ENCODE measurements at regions not wholly inside any gene's neighbourhood (a gene's known extent, or its start where the extent isn't known, plus 50 kb on each side); places are given as distances from the start of the nearest gene placed in this dataset.
"Not testable (repeated sequence)": the region's sequence is repeated elsewhere in the genome, so short reads cannot be mapped to it uniquely, and the experiment has no call there.

DNA sequence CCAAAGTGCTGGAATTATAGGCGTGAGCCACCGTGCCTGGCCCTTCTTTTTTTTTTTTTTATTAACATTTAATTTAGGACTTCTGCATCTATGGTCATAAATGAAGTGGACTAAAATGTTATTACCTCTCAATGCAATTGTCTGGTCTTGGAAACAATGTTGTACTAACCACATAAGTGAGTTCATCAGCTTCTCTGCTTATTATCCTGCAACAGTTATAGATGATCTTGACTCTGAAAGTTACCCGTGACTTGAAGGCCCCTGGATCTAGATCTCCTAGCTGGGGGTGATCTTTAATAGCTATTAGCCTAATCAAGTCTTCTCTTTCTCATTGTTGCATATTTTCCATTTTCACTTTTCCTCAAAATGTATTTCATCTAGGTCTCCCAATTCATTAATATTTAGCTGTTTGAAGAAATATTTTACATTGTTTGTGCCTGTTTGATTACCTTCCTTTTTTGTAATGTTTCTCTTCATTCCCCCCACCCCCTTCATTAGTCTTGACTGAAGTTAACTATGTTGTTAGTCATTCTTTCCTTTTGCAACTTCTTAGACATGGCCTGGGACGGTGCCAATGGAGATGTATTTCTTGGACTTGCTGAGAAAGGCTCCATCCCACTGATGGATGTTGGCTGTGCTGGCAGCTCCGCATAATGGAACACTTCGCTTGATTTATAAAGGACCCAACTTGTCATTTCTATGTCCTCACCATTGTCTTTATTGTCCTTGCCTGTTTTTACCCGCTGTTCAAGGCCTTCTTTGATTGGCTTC lies 141.6 kb upstream of the RIOK3 start:
- peak; percentile 71 for DNase-seq (ENCODE audit: low spot score)

DNA sequence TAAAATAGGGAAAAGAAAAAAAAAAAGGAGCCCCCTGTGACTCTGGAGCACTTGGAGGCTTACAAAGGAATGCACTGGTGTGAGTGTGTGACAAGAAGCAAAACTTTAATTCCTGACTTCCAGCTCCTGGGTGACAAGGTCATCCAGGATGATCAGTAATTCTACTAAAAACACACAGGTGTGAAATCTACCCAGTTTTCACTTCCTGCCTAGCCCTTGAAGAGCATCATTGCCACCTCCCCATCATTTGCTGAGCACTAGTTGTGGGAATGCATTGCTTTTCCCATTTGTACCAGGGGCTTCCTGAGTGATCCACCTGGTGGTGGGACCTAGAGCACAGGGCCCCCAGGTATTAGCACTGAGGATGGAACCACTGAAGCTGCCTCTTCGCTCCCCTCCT lies 139.7 kb upstream of the RIOK3 start:
- no peak for DNase-seq (ENCODE audit: low spot score)

DNA sequence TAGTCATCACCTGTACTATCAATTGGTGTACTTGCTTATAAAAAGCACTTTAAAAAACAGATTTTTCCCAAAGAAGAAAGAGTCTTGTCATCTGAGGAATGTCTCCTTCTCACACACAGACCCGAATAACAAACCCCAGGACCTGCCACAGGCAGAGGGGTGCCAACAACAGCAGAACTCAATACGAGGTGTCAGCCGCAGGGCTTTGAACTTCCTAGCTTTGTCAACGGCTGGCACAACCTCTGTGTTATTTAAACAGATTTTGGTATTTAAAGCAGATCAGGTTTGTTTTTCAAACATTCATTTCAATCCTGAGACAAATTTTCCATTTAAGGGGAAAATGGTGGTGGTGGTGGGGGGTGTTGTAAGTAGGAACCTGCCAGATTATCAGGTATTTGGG lies 138.4 kb upstream of the RIOK3 start:
- DNase-seq (ENCODE audit: low spot score): no peak

DNA sequence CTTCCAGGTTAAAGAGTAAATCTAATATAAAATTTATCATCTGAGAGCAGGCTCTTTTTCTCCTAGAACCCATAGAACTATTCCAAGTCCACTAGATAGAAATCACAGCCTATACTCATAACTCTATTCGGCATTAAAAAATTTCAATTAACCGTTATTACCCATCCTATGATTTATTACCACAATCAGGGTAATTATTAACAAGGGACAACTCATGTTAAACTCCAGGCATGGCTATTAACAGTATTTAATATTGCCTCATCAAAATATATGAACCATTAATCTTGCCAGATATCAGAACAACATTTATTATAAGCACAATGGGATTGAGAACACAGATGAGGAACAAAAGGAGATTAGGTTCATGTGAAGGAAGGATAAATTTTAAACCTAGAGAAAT lies 136.8 kb upstream of the RIOK3 start:
- DNase-seq (ENCODE audit: low spot score): no peak

DNA sequence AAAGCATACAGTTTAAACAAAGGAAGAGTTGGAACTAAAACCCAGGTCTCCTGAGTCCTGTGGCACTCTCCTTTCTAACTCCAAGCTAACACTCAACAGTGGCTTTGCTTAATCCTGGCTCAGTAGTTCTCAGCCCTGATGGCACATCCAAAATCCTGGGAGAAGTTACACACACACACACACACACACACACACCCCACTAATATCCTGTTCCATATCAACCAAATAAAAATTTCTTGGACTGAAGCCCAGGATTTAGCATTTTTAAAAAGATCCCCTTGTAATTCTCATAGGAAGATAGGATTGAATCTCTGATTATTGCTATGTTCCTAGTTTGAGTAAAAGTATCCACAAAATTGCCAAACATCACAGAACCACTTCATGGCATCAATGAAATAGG lies 136.1 kb upstream of the RIOK3 start:
- DNase-seq (ENCODE audit: low spot score): no peak

DNA sequence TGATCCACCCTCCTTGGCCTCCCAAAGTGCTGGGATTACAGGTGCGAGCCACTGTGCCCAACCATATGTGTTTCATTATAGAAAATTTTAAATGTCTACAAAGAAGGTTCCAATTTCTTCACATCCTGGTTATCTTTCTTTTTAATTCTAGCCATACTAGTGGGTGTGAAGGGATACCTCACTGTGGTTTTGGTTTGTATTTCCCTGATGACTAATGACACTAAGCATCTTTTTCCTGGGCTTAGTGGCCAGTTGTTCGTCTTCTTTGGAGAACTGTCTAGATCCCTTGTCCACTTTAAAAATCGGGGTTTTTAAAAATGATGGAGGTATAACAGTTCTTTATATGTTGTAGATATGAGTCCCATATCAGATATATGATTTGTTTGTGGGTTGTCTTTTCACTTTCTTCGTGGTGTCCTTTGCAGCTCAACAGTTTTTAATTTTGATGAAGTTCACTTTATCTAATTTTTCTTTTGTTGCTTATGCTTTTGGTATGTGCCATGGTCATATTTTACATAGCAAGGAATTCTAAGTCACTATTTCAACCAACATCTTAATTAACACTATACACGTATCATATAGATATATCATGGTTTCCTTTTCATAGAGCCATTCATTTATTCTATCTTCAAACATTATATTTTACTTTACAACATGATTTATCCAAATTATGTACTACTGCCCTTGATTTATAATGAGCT lies 135.0 kb upstream of the RIOK3 start:
- DNase-seq (ENCODE audit: low spot score): peak; percentile 66

DNA sequence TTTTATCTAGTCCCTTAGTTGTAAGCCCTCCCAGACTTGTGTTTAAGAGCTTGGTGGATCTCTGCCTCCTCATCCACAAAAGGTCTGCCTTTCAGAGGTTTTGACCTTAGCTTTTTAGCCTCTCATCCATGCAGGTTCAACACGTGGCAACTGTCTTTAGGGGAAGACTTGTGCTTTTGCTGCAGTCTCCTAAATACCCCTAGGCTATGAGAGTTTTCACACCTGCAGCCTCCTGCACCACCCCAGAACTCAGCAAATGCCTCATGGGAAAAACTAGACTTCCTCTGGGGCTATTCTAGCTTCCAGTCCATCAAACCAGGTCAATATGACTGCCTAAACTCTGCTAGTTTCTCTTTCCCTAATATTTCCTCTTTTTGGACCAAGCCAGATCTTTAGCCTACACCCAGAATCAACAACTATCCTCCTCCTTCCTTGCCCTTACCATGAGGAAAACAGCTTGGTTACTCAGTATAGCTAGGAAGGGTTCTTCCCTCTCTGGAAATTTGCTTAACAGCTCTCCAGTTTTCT lies 132.3 kb upstream of the RIOK3 start:
- no peak for DNase-seq (ENCODE audit: low spot score)

DNA sequence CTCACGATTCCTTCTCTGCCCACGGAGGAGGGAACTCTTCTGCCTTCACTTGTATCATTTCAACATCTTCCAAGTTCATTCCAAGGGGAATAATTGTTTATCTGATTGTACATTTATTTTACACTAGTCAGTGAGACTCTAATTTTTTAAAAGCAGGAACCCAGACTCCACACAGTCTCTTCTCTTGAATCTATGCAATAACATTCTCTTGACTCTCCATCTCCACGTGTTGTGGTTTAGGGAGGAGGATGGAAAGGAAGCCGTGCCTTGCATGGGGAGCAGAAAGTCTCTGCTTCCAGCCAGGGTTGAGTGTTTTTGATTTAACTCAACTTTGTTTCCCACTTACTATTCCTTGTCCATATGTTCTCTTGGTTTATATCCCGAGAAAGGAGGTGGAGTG lies 131.1 kb upstream of the RIOK3 start:
- DNase-seq (ENCODE audit: low spot score): no peak

DNA sequence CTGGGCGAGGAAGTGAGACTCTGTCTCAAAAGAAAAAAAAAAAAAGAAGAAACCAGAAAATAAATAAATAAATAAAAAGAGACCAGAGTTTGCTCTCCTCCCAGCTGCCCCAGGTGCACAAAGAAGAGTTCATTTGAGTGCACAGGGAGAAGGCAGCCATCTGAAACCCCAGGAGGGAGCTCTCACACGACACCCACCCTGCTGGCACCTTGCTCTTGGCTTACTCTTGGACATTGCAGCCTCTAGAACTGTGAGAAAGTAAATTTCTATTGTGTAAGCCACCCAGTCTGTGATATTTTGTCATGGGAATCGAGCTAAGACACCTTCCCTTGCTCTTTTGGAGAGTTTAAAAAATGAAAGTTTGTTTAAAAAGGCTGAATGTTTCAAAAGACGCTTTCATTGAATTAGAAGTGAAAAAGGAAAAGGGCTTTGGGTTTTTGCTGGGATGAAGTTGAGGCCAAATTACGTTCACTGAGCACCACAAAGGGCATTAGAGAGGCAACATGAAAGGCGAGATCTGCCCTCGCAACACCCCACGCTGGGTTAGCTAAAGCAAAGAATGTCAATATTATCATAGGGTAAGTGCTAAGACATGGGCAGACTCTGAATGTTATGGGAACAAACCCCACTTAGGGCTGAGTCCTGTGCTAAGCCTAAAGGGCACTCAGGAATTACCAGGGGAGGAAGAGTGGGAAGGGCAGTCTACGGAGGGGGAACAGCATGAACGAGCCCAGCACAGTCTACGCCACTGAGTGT lies 128.9 kb upstream of the RIOK3 start:
- no peak for DNase-seq (ENCODE audit: low spot score)

DNA sequence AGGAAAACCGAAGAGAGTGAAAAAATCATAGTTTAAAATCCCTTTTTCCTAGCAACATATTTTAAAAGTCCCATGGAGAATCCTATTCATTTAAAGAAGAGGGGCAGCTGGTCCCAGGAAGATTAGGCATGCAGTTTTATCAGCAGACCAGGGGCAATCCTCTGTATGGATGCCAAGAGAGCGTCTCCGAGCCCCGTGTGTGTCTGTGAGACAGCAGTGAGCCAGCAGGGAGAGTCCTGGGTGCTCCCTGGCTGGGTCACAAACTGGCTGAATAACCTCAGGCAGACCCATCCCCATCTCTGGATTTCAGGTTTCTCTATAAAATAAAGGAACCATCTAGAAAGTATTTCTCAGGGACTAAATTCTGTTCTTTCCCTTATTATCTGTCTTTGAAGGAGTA lies 128.2 kb upstream of the RIOK3 start:
- DNase-seq (ENCODE audit: low spot score): no peak

DNA sequence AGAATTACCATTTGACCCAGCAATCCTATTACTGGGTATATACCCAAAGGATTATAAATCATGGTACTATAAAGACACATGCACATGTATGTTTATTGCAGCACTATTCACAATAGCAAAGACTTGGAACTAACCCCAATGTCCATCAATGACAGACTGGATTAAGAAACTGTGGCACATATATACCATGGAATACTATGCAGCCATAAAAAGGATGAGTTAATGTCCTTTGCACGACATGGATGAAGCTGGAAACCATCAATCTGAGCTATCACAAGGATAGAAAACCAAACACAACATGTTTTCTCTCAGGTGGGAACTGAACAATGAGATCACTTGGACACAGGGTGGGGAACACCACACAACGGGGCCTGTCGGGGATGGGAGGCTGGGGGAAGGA lies 123.4 kb upstream of the RIOK3 start:
- DNase-seq (ENCODE audit: low spot score): not testable (repeated sequence)

DNA sequence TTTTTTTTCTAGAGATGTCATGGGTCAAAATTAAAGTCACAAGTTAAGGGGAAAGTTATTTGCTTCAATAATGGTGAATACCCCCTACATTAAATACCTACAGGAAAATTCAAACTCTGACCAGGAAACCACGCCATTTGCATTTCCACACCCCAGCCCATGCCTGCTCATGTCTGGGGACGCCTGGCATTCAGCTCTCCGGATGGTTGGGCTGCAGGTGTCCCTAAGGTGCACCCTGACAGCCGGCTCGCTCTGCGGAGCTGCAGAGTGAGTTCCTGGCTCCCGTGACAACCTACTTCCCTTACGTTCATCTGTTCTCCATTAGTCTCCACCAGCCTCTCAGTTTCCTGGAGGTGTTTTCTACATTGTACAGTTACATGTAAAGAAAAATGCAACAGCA lies 122.7 kb upstream of the RIOK3 start:
- no peak for DNase-seq (ENCODE audit: low spot score)

DNA sequence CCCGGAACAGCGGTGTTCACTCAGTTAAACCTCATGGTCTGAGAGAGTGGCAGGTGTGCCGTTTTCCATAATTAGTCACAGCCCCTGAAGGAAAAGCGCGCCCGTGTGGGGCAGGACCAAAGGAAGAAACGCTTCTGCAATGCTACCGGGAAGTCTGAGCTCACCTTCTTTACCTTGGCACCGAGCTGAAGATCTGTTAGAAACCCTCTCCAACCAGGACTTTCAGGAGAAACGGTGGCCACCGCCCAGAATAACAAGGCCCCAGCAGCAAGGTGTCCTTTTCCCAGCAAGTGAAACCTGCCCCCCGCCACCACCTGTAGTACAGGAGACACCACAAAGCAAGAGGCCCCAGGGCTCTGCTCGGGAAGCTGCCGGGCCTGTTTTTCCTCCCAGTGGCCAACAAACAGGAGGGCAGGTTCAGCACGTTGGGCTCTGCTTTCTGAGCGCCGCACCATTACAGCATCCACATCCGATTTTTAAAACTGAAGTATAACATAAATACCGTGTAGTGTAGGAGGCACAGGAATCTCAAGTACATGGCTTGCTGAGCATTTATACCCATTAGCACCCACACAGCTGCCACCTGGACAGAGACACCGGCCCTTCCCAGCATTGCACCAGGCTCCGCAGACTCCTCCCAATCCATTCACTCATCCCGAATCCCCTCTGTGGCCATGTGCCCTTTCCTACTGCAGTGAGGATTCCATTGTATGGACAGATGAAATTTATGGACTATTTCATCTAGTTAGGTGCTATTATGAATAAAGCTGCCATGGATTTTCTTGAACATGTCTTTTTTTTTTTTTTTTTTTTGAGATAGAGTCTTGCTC lies 121.8 kb upstream of the RIOK3 start:
- no peak for DNase-seq (ENCODE audit: low spot score)

DNA sequence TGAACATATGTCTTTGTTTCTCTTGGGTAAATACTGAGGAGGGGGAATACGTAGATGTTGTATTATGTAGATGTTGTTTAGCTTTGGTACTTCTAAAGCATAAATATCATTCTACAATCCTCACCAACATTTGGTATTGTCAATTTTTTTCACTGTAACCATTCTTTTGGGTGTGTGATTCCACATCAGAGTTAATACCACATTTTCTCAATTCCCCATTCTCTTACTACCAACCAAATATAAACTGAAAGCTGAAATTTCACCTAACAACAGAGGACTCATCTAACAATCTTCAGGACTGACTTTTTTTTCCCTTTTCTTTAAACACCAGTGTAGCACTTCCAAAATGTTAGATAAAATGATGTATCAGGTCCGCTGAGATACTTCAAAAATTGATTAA lies 120.7 kb upstream of the RIOK3 start:
- DNase-seq (ENCODE audit: low spot score): no peak

DNA sequence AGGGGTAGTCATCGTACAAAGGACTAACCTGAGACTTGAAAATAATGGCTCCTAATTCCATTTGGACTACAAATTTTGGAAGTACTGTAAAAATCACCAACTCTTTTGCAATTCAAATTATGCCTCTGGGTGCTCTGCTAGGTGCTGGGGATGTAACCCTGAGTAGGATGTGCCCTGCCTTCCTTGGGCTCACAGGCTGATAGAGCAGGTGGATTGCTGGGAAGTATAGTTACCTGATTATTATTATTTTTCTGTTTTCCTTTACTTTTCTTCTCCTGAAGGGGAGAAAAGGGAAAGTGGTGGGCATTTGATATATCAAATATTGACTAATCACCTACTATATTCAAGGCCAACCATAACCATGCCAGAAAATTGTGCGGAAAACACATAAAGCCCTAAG lies 119.3 kb upstream of the RIOK3 start:
- no peak for DNase-seq (ENCODE audit: low spot score)

DNA sequence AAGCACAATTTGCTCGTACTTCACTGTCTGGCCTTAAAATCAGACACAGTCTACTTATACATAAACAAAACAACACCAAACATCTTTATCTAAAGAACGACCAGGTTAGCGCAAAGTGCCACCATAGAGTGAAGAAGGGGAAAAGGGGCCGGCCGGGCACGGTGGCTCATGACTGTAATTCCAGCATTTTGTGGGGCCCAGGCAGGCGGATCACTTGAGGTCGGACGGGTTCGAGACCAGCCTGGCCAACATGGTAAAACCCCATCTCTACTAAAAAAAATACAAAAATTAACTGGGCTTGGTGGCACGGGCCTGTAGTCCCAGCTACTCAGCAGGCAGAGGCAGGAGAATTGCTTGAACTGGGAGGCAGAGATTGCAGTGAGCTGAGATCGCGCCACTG lies 118.5 kb upstream of the RIOK3 start:
- DNase-seq (ENCODE audit: low spot score): no peak

DNA sequence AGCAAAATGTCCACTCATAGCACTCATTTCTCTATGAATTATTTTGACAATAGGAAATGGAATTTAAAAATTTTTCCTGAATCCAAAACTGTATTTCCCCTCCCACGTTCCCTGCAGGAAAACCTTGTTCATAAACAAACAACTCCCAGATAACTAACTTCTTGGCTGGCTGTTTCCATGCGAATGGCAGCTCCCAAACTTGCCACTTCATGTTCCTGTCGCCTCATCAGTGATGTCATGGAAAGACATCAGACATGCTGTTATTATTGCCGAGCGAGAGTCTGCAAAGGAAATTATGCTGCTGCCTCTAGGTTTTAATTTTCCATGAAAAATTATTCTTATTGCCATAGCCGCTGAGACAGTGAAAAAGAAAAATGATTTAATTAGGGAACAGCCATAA lies 117.0 kb upstream of the RIOK3 start:
- DNase-seq (ENCODE audit: low spot score): no peak

DNA sequence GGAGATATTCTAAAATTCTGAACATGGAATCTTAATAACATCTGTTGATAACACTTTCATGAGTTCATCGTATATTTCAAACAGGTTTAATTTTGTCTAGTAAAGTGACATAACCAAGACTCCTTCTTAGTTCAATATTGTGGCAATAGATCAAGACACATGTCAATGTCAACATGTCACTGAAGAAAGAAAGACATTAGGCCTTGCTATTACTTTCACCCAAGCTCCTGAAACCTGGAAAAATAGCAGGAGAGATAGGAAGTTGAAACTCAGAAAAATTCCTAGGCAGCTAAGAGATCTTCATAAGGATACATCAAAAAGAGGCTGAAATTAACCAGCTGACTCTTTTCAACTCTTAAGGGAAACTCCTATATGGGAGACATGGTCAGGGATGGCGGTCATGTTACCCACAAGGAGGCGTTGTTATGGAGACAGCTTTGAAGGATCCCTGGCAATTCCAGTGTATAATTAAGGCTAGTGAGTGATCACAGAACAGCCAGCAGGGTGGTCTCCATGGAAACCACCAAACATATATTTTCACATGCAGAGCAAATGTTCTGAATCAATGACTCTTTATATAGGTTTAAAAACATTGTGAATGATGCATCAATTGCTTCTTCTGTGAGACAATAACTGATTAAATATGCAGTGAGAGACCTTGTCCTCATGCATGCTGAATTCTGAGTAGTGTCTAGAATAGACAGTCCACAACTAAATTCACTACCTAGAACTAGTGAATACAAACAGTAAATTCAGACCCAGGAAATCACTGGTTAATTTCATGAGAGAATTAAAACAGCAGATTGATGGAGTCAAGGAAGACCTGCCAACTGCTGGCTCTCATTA lies 115.3 kb upstream of the RIOK3 start:
- no peak for DNase-seq (ENCODE audit: low spot score)

DNA sequence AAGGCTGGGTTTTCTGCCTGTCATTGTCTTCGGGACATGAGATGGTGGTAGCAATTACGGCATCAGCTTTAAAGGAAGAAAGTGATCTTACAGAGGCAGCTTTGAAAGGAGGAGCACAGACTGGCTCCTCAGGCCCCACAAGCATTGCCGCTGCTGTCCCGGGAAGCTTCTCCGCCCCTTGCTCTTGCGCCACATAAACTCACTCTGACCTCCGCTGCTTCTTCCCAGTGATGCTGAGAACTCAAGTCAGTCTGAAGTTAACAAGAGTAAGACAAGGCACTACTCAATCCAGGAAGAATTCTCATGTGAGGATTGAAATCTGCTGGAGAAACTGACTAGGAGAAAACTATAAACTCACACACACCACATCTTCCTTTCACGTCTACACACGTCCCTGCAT lies 112.4 kb upstream of the RIOK3 start:
- no peak for DNase-seq (ENCODE audit: low spot score)

DNA sequence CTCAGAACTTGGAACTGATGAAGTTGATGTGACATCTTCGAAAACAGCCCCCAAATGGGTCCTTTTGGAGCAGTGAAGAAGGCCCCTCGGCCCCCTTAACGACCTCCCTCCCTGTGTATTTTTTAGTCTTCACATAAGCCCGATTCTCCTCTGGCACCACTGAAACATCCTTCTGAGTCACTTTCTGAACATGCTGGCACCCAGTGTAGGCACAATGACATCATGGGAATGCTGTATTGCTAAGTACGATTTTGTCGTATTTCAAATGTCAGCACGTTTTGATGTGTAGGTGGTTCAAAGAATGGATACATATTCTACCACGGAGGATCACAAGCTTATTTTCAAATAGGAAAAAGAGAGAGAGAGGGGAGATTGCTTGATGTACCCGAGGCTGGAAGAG lies 111.7 kb upstream of the RIOK3 start:
- DNase-seq (ENCODE audit: low spot score): no peak

DNA sequence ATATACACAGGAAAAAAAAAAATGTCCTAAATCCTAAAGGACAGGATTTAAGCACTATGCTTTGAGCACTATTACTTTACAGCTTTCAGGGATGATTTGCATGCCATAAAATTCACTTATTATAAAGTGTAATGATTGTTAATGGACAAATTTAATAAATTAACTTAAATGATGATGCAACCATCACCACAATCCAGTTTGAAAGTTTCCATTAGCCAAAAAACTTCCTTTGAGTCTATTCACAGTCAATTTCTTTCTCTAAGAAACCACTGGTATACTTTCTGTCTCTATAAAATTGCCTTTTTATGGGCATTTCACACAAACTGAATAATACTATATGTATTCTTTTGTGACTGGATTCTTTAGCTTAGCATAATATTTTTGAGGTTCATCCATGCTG lies 111.1 kb upstream of the RIOK3 start:
- DNase-seq (ENCODE audit: low spot score): no peak
